ENCODE measurements at regions not wholly inside any gene's neighbourhood (a gene's known extent, or its start where the extent isn't known, plus 50 kb on each side); places are given as distances from the start of the nearest gene placed in this dataset.
A peak's percentile ranks its signal among the peaks of the same experiment; 100 is the strongest.

- H3K4me1 Mint-ChIP-seq = peaks cover 18% of the 10 kb centered on the region
Observed at GRCh38 chr16:82402665-82403218, 224.0 kb upstream of the CDH13 start.

GRCh38 chr16:82400046-82400445 lies 226.7 kb upstream of the CDH13 start:
- H3K4me3 Mint-ChIP-seq = no peak overlapping the region
- ATAC-seq (no peak), DNase-seq (ENCODE audit: low spot score in 2 of 2) (no peak)
- H3K9me3 Mint-ChIP-seq = no peaks in the 10 kb centered on the region
- H3K27ac Mint-ChIP-seq = no peak overlapping the region
- H3K36me3 Mint-ChIP-seq = no peaks in the 10 kb centered on the region
- H3K4me1 Mint-ChIP-seq = peaks cover 9% of the 10 kb centered on the region

More at GRCh38 chr16:82402665-82403218, 224.0 kb upstream of the CDH13 start:
- H3K4me3 Mint-ChIP-seq = no peak overlapping the region
- ATAC-seq (no peak), DNase-seq (ENCODE audit: low spot score in 2 of 2) (no peak)
- H3K27ac Mint-ChIP-seq = no peak overlapping the region
- H3K9me3 Mint-ChIP-seq = no peaks in the 10 kb centered on the region
- H3K36me3 Mint-ChIP-seq = no peaks in the 10 kb centered on the region

- Mint-ChIP-seq H3K4me3 (no peak overlapping the region), H3K9me3 (no peaks in the 10 kb centered on the region), H3K4me1 (no peaks in the 10 kb centered on the region), H3K27ac (no peak overlapping the region), H3K36me3 (no peaks in the 10 kb centered on the region)
- ATAC-seq (no peak), DNase-seq (ENCODE audit: low spot score in 2 of 2) (no peak)
Observed at GRCh38 chr16:82396509-82396908, 226.5 kb upstream of the MPHOSPH6 start.

GRCh38 chr16:82395212-82395611 lies 225.2 kb upstream of the MPHOSPH6 start:
- Mint-ChIP-seq H3K36me3 (no peaks in the 10 kb centered on the region), H3K9me3 (no peaks in the 10 kb centered on the region), H3K4me1 (no peaks in the 10 kb centered on the region), H3K27ac (no peak overlapping the region), H3K4me3 (no peak overlapping the region)
- DNase-seq (ENCODE audit: low spot score in 2 of 2) = no peak
- ATAC-seq = no peak

- DNase-seq (ENCODE audit: low spot score in 2 of 2) (no peak), ATAC-seq (no peak)
- no peaks in the 10 kb centered on the region for H3K4me1 Mint-ChIP-seq
- H3K9me3 Mint-ChIP-seq = no peaks in the 10 kb centered on the region
- H3K36me3 Mint-ChIP-seq = no peaks in the 10 kb centered on the region
- H3K4me3 Mint-ChIP-seq = no peak overlapping the region
- H3K27ac Mint-ChIP-seq = no peak overlapping the region
Observed at GRCh38 chr16:82391690-82392089, 221.7 kb upstream of the MPHOSPH6 start.

- no peak for ATAC-seq
- H3K4me3 Mint-ChIP-seq = no peak overlapping the region
- H3K27ac Mint-ChIP-seq = no peak overlapping the region
- DNase-seq (ENCODE audit: low spot score in 2 of 2) = no peak
- no peaks in the 10 kb centered on the region for H3K4me1 Mint-ChIP-seq
- H3K36me3 Mint-ChIP-seq = no peaks in the 10 kb centered on the region
- no peaks in the 10 kb centered on the region for H3K9me3 Mint-ChIP-seq
Observed at GRCh38 chr16:82389956-82390650, 220.1 kb upstream of the MPHOSPH6 start.

GRCh38 chr16:82386761-82387160 lies 216.7 kb upstream of the MPHOSPH6 start:
- no peaks in the 10 kb centered on the region for H3K4me1 Mint-ChIP-seq
- H3K9me3 Mint-ChIP-seq = no peaks in the 10 kb centered on the region
- DNase-seq (ENCODE audit: low spot score in 2 of 2) (no peak), ATAC-seq (no peak)
- no peak overlapping the region for H3K4me3 Mint-ChIP-seq
- no peaks in the 10 kb centered on the region for H3K36me3 Mint-ChIP-seq
- H3K27ac Mint-ChIP-seq = no peak overlapping the region

GRCh38 chr16:82384949-82385348 lies 214.9 kb upstream of the MPHOSPH6 start:
- Mint-ChIP-seq H3K27ac (no peak overlapping the region), H3K4me3 (no peak overlapping the region), H3K4me1 (no peaks in the 10 kb centered on the region), H3K36me3 (no peaks in the 10 kb centered on the region), H3K9me3 (no peaks in the 10 kb centered on the region)
- no peak for DNase-seq (ENCODE audit: low spot score in 2 of 2)
- ATAC-seq = no peak

GRCh38 chr16:82384017-82384416 lies 214.0 kb upstream of the MPHOSPH6 start:
- ATAC-seq (peak; percentile 64), DNase-seq (ENCODE audit: low spot score in 2 of 2) (no peak)
- no peak overlapping the region for H3K27ac Mint-ChIP-seq
- H3K9me3 Mint-ChIP-seq = no peaks in the 10 kb centered on the region
- no peaks in the 10 kb centered on the region for H3K36me3 Mint-ChIP-seq
- H3K4me3 Mint-ChIP-seq = no peak overlapping the region
- H3K4me1 Mint-ChIP-seq = no peaks in the 10 kb centered on the region

- no peak overlapping the region for H3K4me3 Mint-ChIP-seq
- ATAC-seq = no peak
- no peaks in the 10 kb centered on the region for H3K9me3 Mint-ChIP-seq
- no peaks in the 10 kb centered on the region for H3K4me1 Mint-ChIP-seq
- DNase-seq (ENCODE audit: low spot score in 2 of 2) = no peak
- H3K36me3 Mint-ChIP-seq = no peaks in the 10 kb centered on the region
- H3K27ac Mint-ChIP-seq = no peak overlapping the region
Observed at GRCh38 chr16:82382521-82382920, 212.5 kb upstream of the MPHOSPH6 start.

GRCh38 chr16:82379551-82379950 lies 209.5 kb upstream of the MPHOSPH6 start:
- no peaks in the 10 kb centered on the region for H3K36me3 Mint-ChIP-seq
- no peaks in the 10 kb centered on the region for H3K4me1 Mint-ChIP-seq
- no peak overlapping the region for H3K4me3 Mint-ChIP-seq
- ATAC-seq = no peak
- H3K27ac Mint-ChIP-seq = no peak overlapping the region
- no peak for DNase-seq (ENCODE audit: low spot score in 2 of 2)
- no peaks in the 10 kb centered on the region for H3K9me3 Mint-ChIP-seq

- H3K4me1 Mint-ChIP-seq = no peaks in the 10 kb centered on the region
- no peaks in the 10 kb centered on the region for H3K36me3 Mint-ChIP-seq
Observed at GRCh38 chr16:82373976-82374375, 204.0 kb upstream of the MPHOSPH6 start.

GRCh38 chr16:82370282-82370681 lies 200.3 kb upstream of the MPHOSPH6 start:
- Mint-ChIP-seq H3K4me1 (peaks cover 6% of the 10 kb centered on the region), H3K27ac (no peak overlapping the region), H3K36me3 (no peaks in the 10 kb centered on the region), H3K9me3 (no peaks in the 10 kb centered on the region), H3K4me3 (no peak overlapping the region)
- DNase-seq (ENCODE audit: low spot score in 2 of 2) (no peak), ATAC-seq (no peak)

More at GRCh38 chr16:82373976-82374375, 204.0 kb upstream of the MPHOSPH6 start:
- Mint-ChIP-seq H3K27ac (no peak overlapping the region), H3K9me3 (no peaks in the 10 kb centered on the region), H3K4me3 (no peak overlapping the region)
- DNase-seq (ENCODE audit: low spot score in 2 of 2) (no peak), ATAC-seq (no peak)

- H3K27ac Mint-ChIP-seq = no peak overlapping the region
- no peaks in the 10 kb centered on the region for H3K36me3 Mint-ChIP-seq
- no peak overlapping the region for H3K4me3 Mint-ChIP-seq
- no peaks in the 10 kb centered on the region for H3K9me3 Mint-ChIP-seq
- DNase-seq (ENCODE audit: low spot score in 2 of 2) (no peak), ATAC-seq (peak; percentile 57)
- H3K4me1 Mint-ChIP-seq = peaks cover 6% of the 10 kb centered on the region
Observed at GRCh38 chr16:82368041-82368440, 198.0 kb upstream of the MPHOSPH6 start.

GRCh38 chr16:82366462-82366861 lies 196.4 kb upstream of the MPHOSPH6 start:
- Mint-ChIP-seq H3K4me3 (no peak overlapping the region), H3K9me3 (no peaks in the 10 kb centered on the region)
- no peak for DNase-seq (ENCODE audit: low spot score in 2 of 2)

GRCh38 chr16:82364690-82365089 lies 194.7 kb upstream of the MPHOSPH6 start:
- DNase-seq (ENCODE audit: low spot score in 2 of 2) (no peak), ATAC-seq (no peak)
- Mint-ChIP-seq H3K27ac (no peak overlapping the region), H3K9me3 (no peaks in the 10 kb centered on the region), H3K4me1 (peaks cover 6% of the 10 kb centered on the region), H3K4me3 (no peak overlapping the region), H3K36me3 (no peaks in the 10 kb centered on the region)

More at GRCh38 chr16:82366462-82366861, 196.4 kb upstream of the MPHOSPH6 start:
- H3K36me3 Mint-ChIP-seq = no peaks in the 10 kb centered on the region
- H3K4me1 Mint-ChIP-seq = peaks cover 6% of the 10 kb centered on the region
- no peak overlapping the region for H3K27ac Mint-ChIP-seq
- ATAC-seq = no peak
